HL-60 (cell line): ENCODE measurements at regions not wholly inside any gene's neighbourhood (a gene's known extent, or its start where the extent isn't known, plus 50 kb on each side); places are given as distances from the start of the nearest gene placed in this dataset.

Experiments
- GABPA ChIP-seq: IDR thresholded peaks from 2 replicates; pipeline ENCODE4 v1.6.1; 2012; ENCODE audit warnings: low read depth
- POLR2AphosphoS5 ChIP-seq: IDR thresholded peaks from 2 replicates; pipeline ENCODE4 v1.6.1; 2012; ENCODE audit warnings: low read depth
- TF ChIP-seq, protein P1 (sequence below): IDR thresholded peaks from one replicate; pipeline ENCODE4 v1.5.1; 2011; ENCODE audit warnings: low read length, control low read depth, inconsistent platforms; ENCODE audit not compliant: insufficient read depth
- TF ChIP-seq, protein P2 (sequence below): IDR thresholded peaks from 2 replicates; pipeline ENCODE4 v1.6.1; 2012; ENCODE audit warnings: low read depth; ENCODE audit not compliant: insufficient replicate concordance

DNA sequence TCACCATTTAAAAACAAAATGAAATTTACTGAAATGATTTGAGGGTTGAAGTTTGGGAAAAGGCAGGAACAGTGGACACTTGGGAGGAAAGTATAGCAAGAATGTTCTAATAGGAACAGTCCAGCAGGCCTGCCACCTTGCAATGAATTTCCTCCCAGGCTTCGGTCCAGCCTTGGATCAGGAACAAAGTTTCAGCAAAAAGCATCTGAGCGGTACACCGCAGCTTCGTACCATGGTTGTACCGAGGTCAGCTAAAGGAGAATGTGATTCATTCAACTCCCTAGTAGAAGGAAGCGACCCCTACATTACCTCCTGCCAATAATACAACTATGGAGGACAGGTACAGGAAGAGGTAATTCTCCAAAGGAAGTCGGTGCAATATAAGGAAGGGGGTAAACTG is 111.4 kb downstream of the ENC1 start:
- TF ChIP-seq, protein P1, sequence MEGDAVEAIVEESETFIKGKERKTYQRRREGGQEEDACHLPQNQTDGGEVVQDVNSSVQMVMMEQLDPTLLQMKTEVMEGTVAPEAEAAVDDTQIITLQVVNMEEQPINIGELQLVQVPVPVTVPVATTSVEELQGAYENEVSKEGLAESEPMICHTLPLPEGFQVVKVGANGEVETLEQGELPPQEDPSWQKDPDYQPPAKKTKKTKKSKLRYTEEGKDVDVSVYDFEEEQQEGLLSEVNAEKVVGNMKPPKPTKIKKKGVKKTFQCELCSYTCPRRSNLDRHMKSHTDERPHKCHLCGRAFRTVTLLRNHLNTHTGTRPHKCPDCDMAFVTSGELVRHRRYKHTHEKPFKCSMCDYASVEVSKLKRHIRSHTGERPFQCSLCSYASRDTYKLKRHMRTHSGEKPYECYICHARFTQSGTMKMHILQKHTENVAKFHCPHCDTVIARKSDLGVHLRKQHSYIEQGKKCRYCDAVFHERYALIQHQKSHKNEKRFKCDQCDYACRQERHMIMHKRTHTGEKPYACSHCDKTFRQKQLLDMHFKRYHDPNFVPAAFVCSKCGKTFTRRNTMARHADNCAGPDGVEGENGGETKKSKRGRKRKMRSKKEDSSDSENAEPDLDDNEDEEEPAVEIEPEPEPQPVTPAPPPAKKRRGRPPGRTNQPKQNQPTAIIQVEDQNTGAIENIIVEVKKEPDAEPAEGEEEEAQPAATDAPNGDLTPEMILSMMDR = no peak
- no peak for TF ChIP-seq POLR2AphosphoS5
- TF ChIP-seq GABPA = no peak
- TF ChIP-seq, protein P2, sequence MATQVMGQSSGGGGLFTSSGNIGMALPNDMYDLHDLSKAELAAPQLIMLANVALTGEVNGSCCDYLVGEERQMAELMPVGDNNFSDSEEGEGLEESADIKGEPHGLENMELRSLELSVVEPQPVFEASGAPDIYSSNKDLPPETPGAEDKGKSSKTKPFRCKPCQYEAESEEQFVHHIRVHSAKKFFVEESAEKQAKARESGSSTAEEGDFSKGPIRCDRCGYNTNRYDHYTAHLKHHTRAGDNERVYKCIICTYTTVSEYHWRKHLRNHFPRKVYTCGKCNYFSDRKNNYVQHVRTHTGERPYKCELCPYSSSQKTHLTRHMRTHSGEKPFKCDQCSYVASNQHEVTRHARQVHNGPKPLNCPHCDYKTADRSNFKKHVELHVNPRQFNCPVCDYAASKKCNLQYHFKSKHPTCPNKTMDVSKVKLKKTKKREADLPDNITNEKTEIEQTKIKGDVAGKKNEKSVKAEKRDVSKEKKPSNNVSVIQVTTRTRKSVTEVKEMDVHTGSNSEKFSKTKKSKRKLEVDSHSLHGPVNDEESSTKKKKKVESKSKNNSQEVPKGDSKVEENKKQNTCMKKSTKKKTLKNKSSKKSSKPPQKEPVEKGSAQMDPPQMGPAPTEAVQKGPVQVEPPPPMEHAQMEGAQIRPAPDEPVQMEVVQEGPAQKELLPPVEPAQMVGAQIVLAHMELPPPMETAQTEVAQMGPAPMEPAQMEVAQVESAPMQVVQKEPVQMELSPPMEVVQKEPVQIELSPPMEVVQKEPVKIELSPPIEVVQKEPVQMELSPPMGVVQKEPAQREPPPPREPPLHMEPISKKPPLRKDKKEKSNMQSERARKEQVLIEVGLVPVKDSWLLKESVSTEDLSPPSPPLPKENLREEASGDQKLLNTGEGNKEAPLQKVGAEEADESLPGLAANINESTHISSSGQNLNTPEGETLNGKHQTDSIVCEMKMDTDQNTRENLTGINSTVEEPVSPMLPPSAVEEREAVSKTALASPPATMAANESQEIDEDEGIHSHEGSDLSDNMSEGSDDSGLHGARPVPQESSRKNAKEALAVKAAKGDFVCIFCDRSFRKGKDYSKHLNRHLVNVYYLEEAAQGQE = no peak
